WERI-Rb-1 (cell line): ENCODE measurements at regions not wholly inside any gene's neighbourhood (a gene's known extent, or its start where the extent isn't known, plus 50 kb on each side); places are given as distances from the start of the nearest gene placed in this dataset.

Experiments used
- DNase-seq: peaks from one replicate; pipeline ENCODE4 v3.0.0-alpha.2; 2020
- H3K27ac ChIP-seq: fragments of 250-450 bp; sonication (Bioruptor Pico); 2 replicates; pipeline ENCODE4 v1.5.1; 2020; ENCODE audit warnings: mild to moderate bottlenecking, moderate library complexity
- H3K27me3 ChIP-seq: fragments of 250-450 bp; sonication (Bioruptor Pico); 2 replicates; pipeline ENCODE4 v1.5.1; 2021; ENCODE audit warnings: mild to moderate bottlenecking, low read depth, moderate library complexity; ENCODE audit not compliant: insufficient read depth, severe bottlenecking
- H3K36me3 ChIP-seq: fragments of 250-450 bp; sonication (Bioruptor Pico); 2 replicates; pipeline ENCODE4 v1.5.1; 2020; ENCODE audit warnings: mild to moderate bottlenecking, moderate library complexity
- H3K4me3 ChIP-seq: 2 replicates; pipeline ENCODE4 v1.5.1; 2011; ENCODE audit warnings: low read depth, mild to moderate bottlenecking, control low read depth, low read length
- H3K9me3 ChIP-seq: fragments of 250-450 bp; sonication (Bioruptor Pico); 2 replicates; pipeline ENCODE4 v1.5.1; 2021; ENCODE audit warnings: mild to moderate bottlenecking, moderate library complexity; ENCODE audit not compliant: severe bottlenecking
- CTCF ChIP-seq: IDR thresholded peaks from 2 replicates; pipeline ENCODE4 v1.5.1; 2011; ENCODE audit warnings: low read depth, mild to moderate bottlenecking, control low read depth, inconsistent platforms, low read length

GRCh38 chr12:72082986-72083820, 144.6 kb downstream of the TPH2 start:
- Histone ChIP-seq H3K27me3 (no peaks in the 10 kb centered on the region), H3K27ac (no peak overlapping the region), H3K4me3 (no peak overlapping the region), H3K36me3 (no peaks in the 10 kb centered on the region), H3K9me3 (no peaks in the 10 kb centered on the region)
- no peak for TF ChIP-seq CTCF
- no peak for DNase-seq

- no peak for TF ChIP-seq CTCF
- Histone ChIP-seq H3K27ac (no peak overlapping the region), H3K27me3 (no peaks in the 10 kb centered on the region), H3K9me3 (no peaks in the 10 kb centered on the region), H3K4me3 (no peak overlapping the region), H3K36me3 (no peaks in the 10 kb centered on the region)
- DNase-seq, result no peak
Observed at GRCh38 chr12:72084061-72084460, 145.4 kb downstream of the TPH2 start.

DNA sequence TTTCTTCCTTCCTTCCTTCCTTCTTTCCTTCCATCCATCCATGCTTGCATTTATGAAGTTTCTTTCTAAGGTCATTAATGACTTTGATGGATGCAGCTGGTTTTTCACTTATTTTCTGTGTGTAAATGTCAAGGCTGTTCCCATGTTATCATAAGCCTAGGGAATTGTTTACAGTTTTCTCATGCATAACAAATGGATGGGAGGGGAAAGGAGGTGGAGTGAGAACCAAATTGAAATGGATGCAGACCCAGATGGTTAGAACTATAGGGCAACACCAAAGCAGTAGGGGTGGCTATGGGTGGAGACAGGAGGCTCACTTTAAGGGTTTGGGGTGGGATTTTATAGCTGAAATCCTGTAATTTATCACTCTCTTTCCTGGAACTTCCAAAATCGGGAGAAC, 146.2 kb downstream of the TPH2 start:
- TF ChIP-seq CTCF, result no peak
- Histone ChIP-seq H3K36me3 (no peaks in the 10 kb centered on the region), H3K27ac (no peak overlapping the region), H3K9me3 (no peaks in the 10 kb centered on the region), H3K4me3 (no peak overlapping the region), H3K27me3 (no peaks in the 10 kb centered on the region)
- no peak for DNase-seq

DNA sequence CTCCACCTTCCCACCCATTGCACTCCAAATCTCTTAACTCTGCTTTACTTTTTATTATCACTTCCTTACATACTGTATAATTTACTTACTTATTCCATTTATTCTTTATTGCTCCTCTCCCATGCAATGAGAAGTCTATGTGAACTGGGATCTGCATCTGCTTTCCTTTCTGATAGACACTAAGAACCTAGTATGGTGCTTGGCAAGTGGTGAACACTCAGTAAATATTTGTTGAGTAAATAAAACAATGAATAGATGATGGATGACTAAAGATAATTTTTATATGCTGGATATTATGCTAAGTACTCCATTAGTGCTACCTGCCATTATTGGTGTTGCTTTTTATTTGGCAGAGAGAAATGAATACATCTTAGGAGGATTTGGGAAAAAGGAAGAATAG, 151.0 kb downstream of the TPH2 start:
- TF ChIP-seq CTCF, result no peak
- H3K27me3 ChIP-seq, result no peaks in the 10 kb centered on the region
- H3K27ac ChIP-seq, result no peak overlapping the region
- H3K36me3 ChIP-seq, result no peaks in the 10 kb centered on the region
- no peak for DNase-seq
- no peak overlapping the region for H3K4me3 ChIP-seq
- H3K9me3 ChIP-seq, result peaks cover 2% of the 10 kb centered on the region

DNA sequence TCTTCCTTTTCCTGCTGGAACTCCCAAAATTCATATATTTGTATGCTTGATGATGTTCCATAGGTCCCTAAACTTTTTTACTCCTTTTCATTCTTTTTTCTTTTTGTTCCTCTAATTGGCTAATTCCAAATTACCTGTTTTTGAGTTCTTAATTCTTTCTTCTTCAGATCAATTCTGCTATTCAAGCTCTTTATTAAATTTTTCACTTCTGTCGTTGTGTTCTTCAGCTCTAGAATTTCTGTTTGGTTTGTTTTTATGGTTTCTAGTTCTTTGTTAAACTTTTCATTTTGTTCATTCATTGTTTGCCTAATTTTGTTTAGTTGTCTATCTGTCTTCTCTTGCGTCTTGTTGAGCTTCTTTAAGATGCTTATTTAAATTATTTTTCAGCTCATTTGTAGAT, 154.8 kb downstream of the TPH2 start:
- H3K27ac ChIP-seq, result no peak overlapping the region
- DNase-seq, result no peak
- no peaks in the 10 kb centered on the region for H3K27me3 ChIP-seq
- no peak for TF ChIP-seq CTCF
- H3K36me3 ChIP-seq, result no peaks in the 10 kb centered on the region
- peaks cover 2% of the 10 kb centered on the region for H3K9me3 ChIP-seq
- no peak overlapping the region for H3K4me3 ChIP-seq

DNA sequence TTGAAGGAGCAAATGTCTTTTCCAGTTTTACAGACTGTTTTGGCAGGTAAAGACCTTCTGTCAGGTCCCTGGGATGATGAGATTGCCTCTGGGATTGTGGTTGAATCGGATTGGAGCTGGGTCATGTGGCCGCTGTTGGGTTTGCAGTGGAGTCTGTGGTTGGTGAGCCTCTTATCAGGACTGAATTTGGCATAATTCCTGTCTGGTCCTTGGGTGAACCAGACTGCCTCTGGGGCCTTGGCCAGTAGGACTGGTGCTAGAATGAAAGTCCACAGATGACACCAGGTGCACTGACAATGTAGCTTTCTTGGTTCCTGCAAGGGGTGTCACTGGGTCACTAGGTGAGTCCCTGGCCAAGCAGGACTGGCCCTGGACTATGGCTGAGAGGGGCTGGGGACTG, 155.3 kb downstream of the TPH2 start:
- no peak overlapping the region for H3K27ac ChIP-seq
- no peak for TF ChIP-seq CTCF
- H3K9me3 ChIP-seq, result peaks cover 2% of the 10 kb centered on the region
- no peak for DNase-seq
- H3K27me3 ChIP-seq, result no peaks in the 10 kb centered on the region
- H3K4me3 ChIP-seq, result no peak overlapping the region
- H3K36me3 ChIP-seq, result no peaks in the 10 kb centered on the region
